ENCODE measurements at regions not wholly inside any gene's neighbourhood (a gene's known extent, or its start where the extent isn't known, plus 50 kb on each side); places are given as distances from the start of the nearest gene placed in this dataset.

DNA sequence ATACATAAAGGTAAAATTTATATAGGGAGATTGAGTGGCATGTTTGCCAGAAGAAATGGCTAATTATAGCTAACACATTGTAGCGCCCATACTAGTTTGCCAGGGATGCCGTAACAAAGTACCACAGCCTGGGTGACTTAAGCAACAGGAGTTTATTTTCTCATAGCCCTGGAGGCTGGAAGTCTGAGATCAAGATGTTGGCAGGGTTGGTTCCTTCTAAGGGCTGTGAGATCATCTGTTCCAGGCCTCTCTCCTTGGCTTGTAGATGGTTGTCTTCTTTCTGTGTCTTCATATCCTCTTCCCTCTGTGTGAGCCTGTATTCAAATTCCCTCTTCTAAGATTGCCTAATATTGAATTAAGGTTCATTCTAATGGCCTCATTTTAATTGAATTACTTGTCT is 417.5 kb upstream of the OPRM1 start:
- no peak overlapping the region for H2AFZ ChIP-seq (ENCODE audit: insufficient read depth, low read depth, low read length, poor library complexity, severe bottlenecking)
- H3K4me3 ChIP-seq (ENCODE audit: control extremely low read depth in 1 of 5, extremely low read depth in 1 of 5, insufficient read depth in 1 of 5, low read depth in 2 of 5, low read length in 4 of 5): no peak overlapping the region
- DNase-seq (no peak), ATAC-seq (ENCODE audit: low read depth) (no peak)
- Mint-ChIP-seq H3K27me3 (no peaks in the 10 kb centered on the region), H3K9me3 (ENCODE audit: insufficient read depth) (no peaks in the 10 kb centered on the region), H3K4me3 (no peak overlapping the region), H3K27ac (no peak overlapping the region), H3K4me1 (no peaks in the 10 kb centered on the region)
- CTCF ChIA-PET: no interaction called here
- H3K9ac ChIP-seq (ENCODE audit: low read length): no peak overlapping the region
- no peak overlapping the region for H3K4me2 ChIP-seq (replicated peaks; ENCODE audit: low read depth, low read length, poor library complexity, severe bottlenecking)
- no peak for TF ChIP-seq EZH2 (IDR thresholded peaks at IDR 0.05; ENCODE audit: borderline replicate concordance, insufficient read depth, low read depth, low read length, poor library complexity, severe bottlenecking)
- TF ChIP-seq, protein P1, sequence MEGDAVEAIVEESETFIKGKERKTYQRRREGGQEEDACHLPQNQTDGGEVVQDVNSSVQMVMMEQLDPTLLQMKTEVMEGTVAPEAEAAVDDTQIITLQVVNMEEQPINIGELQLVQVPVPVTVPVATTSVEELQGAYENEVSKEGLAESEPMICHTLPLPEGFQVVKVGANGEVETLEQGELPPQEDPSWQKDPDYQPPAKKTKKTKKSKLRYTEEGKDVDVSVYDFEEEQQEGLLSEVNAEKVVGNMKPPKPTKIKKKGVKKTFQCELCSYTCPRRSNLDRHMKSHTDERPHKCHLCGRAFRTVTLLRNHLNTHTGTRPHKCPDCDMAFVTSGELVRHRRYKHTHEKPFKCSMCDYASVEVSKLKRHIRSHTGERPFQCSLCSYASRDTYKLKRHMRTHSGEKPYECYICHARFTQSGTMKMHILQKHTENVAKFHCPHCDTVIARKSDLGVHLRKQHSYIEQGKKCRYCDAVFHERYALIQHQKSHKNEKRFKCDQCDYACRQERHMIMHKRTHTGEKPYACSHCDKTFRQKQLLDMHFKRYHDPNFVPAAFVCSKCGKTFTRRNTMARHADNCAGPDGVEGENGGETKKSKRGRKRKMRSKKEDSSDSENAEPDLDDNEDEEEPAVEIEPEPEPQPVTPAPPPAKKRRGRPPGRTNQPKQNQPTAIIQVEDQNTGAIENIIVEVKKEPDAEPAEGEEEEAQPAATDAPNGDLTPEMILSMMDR (IDR thresholded peaks at IDR 0.05): no peak
- no peaks in the 10 kb centered on the region for H4K20me1 ChIP-seq (ENCODE audit: control insufficient read depth, insufficient read depth, low read length, poor library complexity, severe bottlenecking)
- no peak overlapping the region for H3K27ac ChIP-seq (ENCODE audit: low read length in 2 of 2)
- POLR2A ChIA-PET: no interaction called here
- intact Hi-C loops (cut with micrococcal nuclease): no loop called here
- no peaks in the 10 kb centered on the region for H3K79me2 ChIP-seq (ENCODE audit: control insufficient read depth, insufficient read depth, low read length)
- H3K27me3 ChIP-seq (replicated peaks in 1 of 4; ENCODE audit: control extremely low read depth in 1 of 4, control insufficient read depth in 3 of 4, insufficient read depth in 4 of 4, low read length in 3 of 4): no peaks in the 10 kb centered on the region
- H3K36me3 ChIP-seq (replicated peaks in 1 of 2; ENCODE audit: control extremely low read depth in 1 of 2, control insufficient read depth in 1 of 2, extremely low read depth in 1 of 2, insufficient read depth in 2 of 2, low read length in 1 of 2): no peaks in the 10 kb centered on the region
- 100% methylated on average over 1 of the region's 2 CpGs for WGBS (ENCODE audit: insufficient coverage)
- no peaks in the 10 kb centered on the region for H3K4me1 ChIP-seq (ENCODE audit: control insufficient read depth in 2 of 2, insufficient read depth in 2 of 2, low read length in 2 of 2)
- H3K9me3 ChIP-seq (ENCODE audit: control extremely low read depth in 1 of 3, control insufficient read depth in 2 of 3, insufficient read depth in 1 of 3, low read length in 2 of 3): no peaks in the 10 kb centered on the region

DNA sequence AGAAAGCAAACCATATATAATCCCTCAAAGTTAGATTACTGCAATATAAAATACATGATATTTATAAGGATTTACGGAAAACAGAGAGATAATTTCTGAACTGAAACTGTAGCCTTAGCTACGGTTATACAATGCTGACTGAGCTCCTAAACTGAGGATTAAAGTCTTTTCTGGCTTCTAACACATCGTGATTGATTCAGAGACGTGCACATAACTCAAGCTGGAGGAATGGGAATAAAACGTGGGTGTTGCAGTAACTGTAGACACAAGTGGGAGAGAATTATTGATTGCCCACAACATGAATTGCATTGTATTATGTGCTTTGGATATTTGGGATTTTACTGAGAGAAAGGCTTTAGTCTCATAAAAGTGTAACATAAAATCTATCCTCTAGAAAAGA is 418.0 kb upstream of the OPRM1 start:
- no peaks in the 10 kb centered on the region for H3K79me2 ChIP-seq (ENCODE audit: control insufficient read depth, insufficient read depth, low read length)
- TF ChIP-seq EZH2 (IDR thresholded peaks at IDR 0.05; ENCODE audit: borderline replicate concordance, insufficient read depth, low read depth, low read length, poor library complexity, severe bottlenecking): no peak
- TF ChIP-seq, protein P1 (IDR thresholded peaks at IDR 0.05): no peak
- no peak overlapping the region for H3K27ac ChIP-seq (ENCODE audit: low read length in 2 of 2)
- H3K4me1 ChIP-seq (ENCODE audit: control insufficient read depth in 2 of 2, insufficient read depth in 2 of 2, low read length in 2 of 2): no peaks in the 10 kb centered on the region
- no peaks in the 10 kb centered on the region for H4K20me1 ChIP-seq (ENCODE audit: control insufficient read depth, insufficient read depth, low read length, poor library complexity, severe bottlenecking)
- Mint-ChIP-seq H3K27ac (no peak overlapping the region), H3K4me1 (no peaks in the 10 kb centered on the region), H3K4me3 (no peak overlapping the region), H3K27me3 (no peaks in the 10 kb centered on the region), H3K9me3 (ENCODE audit: insufficient read depth) (no peaks in the 10 kb centered on the region)
- no peaks in the 10 kb centered on the region for H3K9me3 ChIP-seq (ENCODE audit: control extremely low read depth in 1 of 3, control insufficient read depth in 2 of 3, insufficient read depth in 1 of 3, low read length in 2 of 3)
- no peak overlapping the region for H3K4me2 ChIP-seq (replicated peaks; ENCODE audit: low read depth, low read length, poor library complexity, severe bottlenecking)
- no peak overlapping the region for H2AFZ ChIP-seq (ENCODE audit: insufficient read depth, low read depth, low read length, poor library complexity, severe bottlenecking)
- H3K36me3 ChIP-seq (replicated peaks in 1 of 2; ENCODE audit: control extremely low read depth in 1 of 2, control insufficient read depth in 1 of 2, extremely low read depth in 1 of 2, insufficient read depth in 2 of 2, low read length in 1 of 2): no peaks in the 10 kb centered on the region
- H3K27me3 ChIP-seq (replicated peaks in 1 of 4; ENCODE audit: control extremely low read depth in 1 of 4, control insufficient read depth in 3 of 4, insufficient read depth in 4 of 4, low read length in 3 of 4): no peaks in the 10 kb centered on the region
- H3K9ac ChIP-seq (ENCODE audit: low read length): no peak overlapping the region
- 88% methylated on average over 3 of the region's 5 CpGs for WGBS (ENCODE audit: insufficient coverage)
- ChIA-PET POLR2A (no interaction called here), CTCF (no interaction called here)
- no peak overlapping the region for H3K4me3 ChIP-seq (ENCODE audit: control extremely low read depth in 1 of 5, extremely low read depth in 1 of 5, insufficient read depth in 1 of 5, low read depth in 2 of 5, low read length in 4 of 5)
- no peak for ATAC-seq (ENCODE audit: low read depth)
- DNase-seq: no peak
- intact Hi-C loops (cut with micrococcal nuclease): no loop called here
